Eye (tissue), 1 donor: ENCODE measurements at regions not wholly inside any gene's neighbourhood (a gene's known extent, or its start where the extent isn't known, plus 50 kb on each side); places are given as distances from the start of the nearest gene placed in this dataset.
"Not testable (repeated sequence)": the region's sequence is repeated elsewhere in the genome, so short reads cannot be mapped to it uniquely, and the experiment has no call there.

Experiments
- DNase-seq: peaks from one replicate; pipeline ENCODE4 v3.0.0-alpha.2; 2015

DNA sequence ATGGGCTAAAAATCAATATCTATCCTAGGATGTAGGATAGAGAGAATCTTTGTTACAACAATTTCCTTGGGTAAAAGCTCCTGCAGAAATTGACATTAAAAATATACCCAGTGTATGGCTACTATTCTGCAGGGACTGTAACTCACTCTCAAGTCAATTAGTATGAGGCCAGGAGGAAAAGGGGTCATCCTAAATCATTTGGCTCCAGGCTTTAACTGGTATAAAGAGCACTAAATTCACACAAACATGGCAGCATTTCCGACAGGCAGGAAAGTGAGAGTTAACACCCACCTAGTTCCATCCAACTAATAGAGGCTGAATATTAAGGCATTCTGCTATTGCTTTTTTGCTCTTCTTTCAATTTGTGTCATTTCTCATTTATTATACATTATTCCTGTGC lies 218.6 kb upstream of the C1orf87 start:
- no peak for DNase-seq

DNA sequence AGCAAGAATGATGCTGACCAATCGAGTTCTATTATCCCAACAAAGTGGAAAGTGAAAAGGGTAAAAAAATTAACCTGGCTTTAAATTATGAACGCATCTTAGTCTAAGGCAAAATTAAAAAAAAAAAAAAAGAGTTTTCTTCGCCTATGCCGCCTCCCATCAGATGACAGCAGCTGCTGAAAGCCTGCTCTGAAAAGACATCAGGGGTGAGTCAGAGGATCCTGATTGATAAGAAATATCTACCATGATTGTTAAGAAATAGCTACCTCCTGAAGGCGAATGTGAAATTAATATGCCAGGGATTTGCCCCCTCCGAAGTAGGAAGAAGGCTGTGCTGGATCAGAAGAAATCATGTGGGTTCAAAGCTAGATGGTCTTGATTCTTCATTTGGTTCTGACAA lies 216.8 kb upstream of the C1orf87 start:
- DNase-seq, result no peak

DNA sequence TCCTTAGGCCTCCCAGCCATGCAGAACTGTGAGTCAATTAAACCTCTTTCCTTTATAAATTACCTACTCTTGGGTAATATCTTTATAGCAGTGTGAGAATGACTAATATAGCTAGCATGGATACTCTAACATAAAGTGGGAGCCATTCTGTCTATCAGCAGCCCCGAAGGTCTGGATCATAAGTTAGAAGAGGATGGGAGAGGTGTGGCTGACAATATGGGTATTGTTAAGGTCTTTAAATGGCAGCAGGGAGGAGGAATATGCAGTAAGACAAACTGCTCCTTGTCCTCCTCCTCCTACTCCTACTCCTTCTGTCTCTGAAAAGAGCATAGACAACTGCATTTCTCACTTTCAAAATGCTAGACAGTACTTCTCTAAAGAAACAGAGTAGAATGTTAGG lies 214.0 kb upstream of the C1orf87 start:
- DNase-seq, result no peak

DNA sequence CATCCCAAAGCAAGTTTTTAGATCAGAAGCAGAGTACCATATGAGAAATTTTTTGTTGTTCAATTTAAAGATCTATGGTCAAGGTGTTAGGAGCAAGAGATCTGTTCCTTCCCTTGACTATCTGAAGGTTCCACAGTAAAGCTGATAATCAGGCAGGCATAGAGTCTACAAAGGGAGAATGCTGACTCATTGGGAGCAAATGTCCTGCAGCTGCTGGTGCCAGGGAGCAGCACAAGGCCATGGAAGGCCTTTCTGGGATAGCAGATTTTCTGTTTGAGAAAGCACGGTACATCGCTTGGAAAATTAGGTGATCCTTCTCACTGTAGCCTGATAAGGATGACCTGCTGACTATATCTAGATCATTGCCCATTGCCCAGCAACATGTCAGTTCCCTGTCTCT lies 210.1 kb upstream of the C1orf87 start:
- DNase-seq, result no peak

DNA sequence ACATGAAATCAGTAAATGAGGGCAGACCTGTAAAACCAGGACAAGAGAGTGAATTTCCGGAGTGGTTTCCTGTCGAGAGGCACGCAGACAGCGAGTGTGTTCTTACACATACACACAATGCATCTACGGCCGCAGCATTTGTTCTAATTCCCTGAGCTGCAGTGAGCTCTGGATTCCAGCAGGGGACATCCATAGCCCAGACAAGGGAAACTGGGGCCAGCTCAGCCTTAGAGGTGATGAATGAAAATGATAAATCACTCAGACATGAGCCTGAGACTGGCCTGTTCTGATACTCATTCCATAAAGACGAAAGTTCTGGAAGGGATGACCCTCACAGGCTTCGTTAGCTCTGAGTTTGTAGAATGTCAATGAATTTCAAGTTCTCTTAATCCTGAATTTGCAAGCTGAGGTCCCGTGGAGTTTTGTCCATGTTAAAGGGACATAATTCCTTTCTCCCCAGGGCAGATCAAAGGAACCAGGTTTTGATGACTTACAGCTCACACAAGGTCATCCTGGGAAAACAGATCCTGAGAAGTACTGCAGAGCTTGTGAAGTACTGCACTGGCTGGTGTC lies 207.9 kb upstream of the C1orf87 start:
- DNase-seq, result peak; percentile 93

DNA sequence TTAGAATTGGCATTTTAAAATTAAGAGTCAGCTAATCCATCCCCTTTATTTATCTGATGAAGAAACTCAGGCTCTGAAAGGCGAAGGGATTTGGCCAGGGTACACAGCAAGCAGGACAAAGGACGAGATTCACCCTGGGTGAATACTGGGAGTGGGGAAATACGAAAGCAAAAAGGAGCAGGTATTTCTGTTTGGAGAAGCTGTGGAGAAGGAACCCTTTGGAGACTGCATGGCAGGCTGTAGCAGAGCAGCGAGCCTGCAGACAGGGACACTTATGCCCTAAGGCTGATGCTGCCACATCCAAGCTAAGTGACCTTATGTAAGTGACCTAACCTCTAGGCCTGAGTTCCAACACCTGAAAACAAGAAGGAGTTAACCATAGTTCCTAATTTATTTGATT lies 207.2 kb upstream of the C1orf87 start:
- DNase-seq, result no peak

DNA sequence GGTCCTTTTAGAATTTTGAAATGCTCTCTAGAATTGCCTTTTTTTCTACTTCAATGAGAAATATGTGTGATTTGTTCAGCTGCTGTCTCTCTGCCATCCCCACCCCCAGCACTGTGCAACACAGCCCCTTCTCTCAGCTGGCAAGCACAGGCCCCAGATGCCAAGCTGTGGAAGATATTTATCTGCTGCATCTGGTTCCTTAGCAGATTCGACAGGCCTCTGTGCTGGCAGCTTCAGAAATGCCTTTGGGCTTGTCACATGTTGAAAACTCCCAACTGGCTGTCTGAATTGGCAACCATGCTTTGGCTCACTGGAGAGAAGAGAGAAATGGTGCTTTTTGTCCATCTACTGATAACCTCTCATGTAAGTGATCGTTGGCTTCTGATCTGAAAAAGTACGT lies 206.7 kb upstream of the C1orf87 start:
- DNase-seq, result peak; percentile 55

DNA sequence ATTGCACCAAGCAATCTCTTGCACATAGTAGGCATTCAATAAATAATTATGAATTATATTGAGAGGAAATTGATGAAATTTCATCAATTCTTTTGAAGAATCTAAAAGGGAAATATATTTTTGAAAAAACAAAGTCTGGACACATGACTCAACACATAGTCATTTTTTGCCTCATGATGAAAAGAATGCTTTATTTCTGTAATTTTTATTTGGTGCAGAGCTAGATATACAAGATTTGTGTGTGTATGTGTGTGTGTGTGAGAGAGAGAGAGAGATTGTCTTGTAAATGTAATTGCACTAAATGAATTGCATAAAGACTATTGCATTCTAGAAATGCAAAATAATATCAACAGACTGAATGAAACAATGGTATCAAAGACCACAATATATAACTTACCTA lies 206.2 kb upstream of the C1orf87 start:
- no peak for DNase-seq

DNA sequence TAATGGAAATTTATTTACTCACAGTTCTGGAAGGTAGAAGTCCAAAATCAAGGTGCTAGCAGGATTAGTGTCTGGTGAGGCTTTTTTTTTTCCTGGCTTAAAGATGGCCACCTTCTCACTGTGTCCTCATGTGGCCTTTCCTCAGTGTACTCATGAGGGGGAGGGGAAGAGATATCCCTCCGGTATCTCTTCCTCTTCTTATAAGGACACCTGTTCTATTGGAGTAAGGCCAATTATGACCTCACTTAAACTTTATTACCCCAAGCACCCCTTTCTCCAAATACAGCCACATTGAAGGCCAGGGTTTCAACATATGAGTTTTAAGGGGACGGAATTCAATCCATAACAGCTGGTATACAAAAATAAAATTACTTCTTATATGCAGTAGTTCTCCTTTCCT lies 203.7 kb upstream of the C1orf87 start:
- no peak for DNase-seq

DNA sequence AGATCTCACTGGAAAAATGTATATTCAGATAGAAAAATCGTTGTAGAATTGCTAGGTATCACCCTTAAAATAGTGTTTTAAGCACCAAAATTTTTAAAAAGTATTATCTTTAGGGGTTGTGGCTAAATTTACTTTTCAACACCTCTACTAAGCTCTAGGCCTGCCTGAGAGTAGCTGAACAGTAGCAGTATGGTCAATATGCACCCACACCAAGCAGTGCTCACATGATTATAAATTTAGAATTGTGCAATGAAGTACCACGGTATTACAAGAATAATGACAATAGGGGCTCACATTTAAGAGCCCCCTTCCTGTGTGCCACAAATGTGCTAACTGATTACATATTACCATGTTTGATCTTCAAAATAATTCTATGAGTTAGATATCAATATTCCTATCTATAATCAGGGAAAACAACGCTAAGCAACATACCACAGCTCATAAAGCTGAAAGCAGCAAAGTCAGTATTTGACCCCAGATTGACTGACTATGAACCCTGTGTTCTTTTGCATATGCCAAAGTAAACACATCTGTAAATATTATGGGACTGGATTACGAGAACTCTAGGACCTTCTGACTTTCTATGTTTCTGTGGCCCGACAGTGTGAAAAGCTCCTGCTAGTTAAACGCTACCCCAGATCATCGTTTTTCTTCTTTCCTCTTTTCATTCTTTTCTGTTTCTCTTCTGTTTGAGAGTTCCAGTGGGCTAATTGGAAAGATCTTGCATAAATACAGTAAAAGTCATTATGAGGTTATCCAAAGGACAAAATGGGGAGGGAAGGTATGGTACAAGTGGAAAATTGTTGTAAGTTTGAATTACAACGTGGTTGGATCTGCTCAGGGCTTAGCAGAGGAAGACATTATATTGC lies 201.1 kb upstream of the C1orf87 start:
- DNase-seq, result peak; percentile 23

DNA sequence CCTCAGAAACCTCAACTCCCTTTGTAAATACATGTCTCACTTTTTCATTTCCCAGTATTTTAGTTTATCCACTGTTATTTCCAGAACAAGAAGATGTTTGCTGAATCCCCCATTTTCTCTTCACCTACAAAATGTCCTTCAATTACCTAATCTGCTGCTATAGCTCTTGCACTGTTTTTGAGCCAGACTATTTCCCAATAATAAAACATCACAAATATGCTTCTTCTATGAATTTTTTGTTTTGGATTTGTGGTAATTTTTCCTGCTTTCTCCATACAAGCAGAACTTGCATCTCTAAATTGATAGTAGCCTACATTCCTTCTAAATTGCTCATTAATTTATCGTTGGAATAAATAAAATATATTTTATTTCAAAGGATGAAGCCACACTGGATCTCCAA lies 199.6 kb upstream of the C1orf87 start:
- no peak for DNase-seq

DNA sequence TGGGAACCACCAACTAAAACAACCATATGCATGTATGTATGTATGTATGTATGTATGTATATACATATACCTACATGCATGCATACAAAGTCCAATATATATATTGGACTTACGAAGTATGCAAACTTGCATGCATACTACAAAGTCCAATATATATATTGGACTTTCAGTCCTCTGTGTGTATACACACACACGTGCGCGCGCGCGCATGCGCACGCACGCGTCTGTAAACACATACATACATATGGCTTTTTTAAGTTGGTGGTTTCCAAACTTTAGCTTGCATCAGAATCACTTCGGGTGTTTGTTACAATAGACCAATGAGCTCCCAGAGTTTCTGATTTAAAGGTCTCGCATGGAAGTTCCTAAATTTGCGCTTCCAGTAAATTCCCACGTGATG lies 197.5 kb upstream of the C1orf87 start:
- DNase-seq, result no peak

DNA sequence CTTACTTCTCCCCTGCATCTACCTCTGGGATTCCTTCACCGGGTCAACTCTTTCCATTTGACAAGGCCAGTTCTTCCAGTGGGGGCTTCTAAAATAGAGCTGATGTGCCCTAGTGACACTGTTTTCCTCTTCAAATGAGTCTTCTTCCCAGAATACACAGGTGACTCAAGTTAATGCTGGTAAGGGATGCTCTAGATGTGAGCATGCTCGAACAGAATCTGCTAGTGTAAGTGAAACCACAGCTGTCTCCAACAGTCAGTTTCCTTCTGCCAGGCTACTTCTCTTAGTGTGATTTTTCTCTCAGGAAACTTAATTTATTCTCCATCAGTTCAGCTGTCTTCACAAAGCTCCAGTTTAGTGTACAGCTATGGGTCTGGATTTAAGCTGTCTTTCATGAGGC lies 194.9 kb upstream of the C1orf87 start:
- DNase-seq, result no peak

DNA sequence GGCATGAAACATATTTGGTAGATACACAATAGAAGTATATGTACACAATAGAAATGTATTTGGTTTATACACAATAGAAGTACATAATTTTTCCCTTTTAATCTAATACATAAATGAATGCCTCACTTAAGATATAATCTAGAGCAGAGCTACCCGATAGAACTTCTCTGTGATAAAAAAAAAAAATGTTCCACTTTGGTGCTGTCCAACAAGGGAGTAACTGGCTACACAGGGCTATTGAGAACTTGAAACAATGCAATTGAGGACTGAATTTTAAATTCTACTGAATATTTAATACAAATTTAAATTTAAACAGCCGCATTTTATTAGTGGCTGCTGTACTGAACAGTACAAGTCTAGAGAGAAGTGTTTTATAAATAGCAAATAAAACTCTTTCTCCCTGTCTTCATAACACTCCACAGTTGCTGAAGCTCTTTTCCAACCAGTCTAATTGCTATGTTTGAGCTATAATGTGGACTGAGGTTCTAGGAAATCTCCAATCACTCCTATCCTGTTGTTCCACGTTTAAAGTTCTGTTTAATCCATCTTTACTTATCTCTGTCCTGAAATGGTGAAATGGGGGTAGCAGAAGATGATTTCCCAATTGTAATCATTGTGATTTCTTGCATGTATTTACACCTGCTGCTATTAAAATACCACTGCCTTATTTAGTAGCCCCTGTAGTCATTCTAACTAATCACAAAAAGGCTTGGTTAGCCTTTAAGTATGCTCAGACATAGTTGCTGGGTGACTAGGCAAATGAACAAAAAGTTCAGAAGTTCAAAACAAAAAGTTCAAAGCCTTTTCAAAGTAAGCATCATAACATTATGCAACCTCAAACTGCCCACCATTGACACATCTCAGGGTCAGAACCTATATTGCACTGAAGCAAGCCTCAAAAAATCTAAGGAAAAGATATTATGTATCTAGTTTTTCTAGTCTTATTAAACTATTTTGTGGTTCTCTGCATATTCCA lies 192.3 kb upstream of the C1orf87 start:
- DNase-seq, result no peak

DNA sequence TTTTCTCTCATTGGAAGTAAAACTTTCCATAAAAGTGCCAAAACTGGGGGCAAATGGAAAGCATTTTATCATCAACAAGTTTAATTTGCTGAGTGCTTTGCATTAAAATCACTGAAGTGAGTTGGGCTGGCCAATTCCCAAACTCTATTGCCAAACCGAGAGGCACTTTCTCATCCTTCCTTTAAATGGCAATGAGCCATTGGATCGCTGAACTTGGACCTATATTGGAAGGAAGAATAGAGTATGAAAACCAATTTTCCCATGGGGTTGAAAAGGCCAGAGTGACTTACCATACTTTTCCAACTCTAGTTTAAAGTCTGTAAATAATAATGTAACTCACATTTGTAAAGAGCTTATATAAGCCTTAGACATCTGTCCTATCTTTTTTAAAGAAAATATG lies 189.1 kb upstream of the C1orf87 start:
- DNase-seq, result no peak

DNA sequence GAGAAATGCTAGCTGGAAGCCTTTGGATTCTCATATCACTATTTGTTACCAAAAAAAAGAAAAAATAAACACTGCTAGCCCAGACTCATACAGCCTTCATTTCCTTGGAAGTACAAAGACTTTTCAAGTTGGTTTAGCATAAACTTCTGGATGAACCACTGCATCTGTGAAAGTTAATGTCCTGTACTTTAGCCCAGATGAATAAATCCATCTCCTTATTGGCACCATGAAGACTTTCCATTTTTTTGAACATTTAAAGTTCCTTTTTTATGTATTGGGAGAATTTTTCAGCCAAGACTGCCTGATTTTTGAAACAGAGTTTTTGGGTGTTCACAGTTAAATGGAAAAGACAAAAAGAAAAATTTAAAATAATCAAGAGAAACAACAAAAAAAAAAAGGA lies 184.0 kb upstream of the C1orf87 start:
- DNase-seq, result no peak

DNA sequence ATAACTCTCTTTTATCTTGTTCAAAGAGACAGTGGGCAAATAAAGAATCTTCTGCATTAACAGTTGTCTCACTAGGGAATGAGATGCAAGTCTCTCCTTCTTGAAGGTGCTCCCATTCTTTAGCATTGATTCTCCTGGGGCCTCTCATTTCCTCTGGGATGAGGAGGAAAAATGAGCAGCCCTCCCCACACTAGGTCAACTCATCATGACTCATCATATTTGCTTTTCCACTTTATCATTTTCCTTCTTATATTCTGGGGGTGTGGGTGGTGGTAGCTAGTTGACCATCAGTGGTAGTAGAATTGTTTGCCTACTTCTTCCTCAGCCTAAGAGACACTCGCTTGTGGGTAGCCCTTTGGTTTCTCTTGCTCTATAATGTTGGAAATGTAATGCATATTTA lies 182.0 kb upstream of the C1orf87 start:
- no peak for DNase-seq

DNA sequence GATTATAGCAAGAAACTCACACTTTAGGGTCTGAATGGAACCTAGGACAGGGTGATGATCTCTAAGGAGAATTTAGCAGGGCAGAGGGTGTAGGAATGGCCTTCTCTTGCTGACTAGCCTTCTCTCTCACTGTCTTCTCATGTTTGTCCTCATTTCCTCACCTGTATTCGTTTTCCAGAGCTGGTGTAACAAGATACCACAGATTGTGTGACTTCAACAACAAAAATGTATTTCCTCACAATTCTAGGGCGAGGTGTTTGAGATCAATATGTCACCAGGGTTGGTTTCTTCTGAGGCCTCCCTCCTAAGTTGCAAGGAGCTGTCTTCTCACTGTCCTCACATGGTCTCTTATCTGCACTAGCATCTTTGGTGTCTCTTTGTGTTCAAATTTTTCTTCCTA lies 177.9 kb upstream of the C1orf87 start:
- no peak for DNase-seq

DNA sequence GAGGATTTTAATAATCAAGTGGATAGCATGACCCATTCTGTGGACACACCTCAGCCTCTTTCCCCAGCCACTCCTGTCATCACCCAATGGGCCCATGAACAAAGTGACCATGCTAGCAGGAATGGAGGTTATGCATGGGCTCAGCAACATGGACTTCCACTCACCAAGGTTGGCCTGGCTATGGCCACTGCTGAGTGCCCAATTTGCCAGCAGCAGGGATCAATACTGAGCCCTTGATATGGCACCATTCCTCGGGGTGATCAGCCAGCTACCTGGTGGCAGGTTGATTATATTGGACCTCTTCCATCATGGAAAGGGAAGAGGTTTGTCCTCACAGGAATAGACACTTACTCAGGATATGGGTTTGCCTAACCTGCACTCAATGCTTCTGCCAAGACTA lies 173.9 kb upstream of the C1orf87 start:
- DNase-seq, result not testable (repeated sequence)

DNA sequence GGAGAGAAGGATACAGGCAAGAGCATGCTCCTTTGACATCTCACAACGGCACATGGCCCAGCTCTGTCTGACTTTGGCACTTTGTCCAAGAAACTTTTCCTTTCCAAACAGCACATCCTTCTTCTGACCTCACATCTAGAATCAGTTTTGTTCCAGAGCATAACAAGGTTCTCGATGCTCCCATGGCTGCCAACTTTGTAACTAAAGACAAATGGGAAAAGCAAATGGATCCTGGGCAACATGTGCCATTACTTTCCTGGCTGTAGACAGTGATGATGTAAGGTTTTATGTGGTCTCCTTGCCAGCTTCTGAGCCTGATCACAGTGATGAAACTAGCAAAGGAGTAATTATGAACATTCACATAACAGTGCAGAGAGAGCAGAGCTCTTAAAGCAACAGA lies 171.8 kb upstream of the C1orf87 start:
- DNase-seq, result no peak

DNA sequence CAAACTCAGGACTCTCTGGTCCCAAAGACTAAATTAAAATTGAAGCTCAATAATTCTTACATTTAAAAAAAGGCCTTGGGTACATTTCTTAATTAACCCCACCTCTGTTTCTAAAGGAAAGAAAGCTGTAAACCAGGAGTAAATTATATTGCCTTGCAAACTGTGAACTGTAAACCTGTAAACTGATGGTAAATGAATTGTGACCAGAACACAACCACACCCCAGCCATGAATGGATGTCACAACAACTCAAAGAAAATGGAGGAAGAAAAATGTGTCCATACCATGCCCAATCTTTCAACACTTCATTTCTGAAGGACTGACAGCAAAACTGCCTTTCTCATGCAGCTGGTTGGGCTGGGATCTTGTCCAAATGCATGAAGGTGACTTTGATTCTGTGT lies 171.3 kb upstream of the C1orf87 start:
- no peak for DNase-seq

DNA sequence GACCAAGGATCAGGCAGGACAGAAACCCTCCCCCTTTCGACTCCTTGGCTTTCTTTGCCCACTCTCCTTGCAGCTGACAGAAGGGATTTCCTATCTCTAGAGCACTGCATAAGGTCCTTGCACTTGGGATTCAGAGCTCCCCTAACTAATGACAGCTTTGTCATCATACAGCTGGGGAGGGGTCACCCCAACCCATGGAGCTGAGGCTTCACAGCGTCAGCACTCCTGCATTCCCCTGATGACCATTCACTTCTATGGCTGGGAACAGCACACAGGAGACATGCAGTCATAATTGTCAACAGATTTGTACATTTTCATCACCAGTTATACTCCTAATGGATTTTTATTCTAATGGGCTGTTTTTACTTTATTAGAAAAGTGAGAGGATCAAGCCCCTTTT lies 161.7 kb upstream of the C1orf87 start:
- peak; percentile 1 for DNase-seq

DNA sequence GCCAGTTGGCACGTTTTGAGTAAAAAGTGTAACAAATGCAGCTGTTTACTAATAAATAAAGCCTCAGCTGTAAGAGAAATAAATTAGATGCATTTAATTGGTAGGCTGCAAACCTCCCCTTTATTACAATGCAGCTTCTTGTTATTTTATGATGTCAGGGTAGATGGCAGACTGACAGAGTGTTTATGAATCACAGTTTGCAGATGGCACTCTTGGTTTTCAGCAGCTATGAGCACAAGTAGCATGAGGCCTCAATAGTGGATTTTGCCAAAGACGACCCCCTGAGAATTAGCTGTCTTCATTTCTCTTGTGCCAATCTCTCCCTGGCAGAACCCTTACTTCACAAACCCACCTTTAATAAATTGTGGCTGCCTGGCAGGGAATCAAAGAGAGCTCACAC lies 161.2 kb upstream of the C1orf87 start:
- DNase-seq, result no peak

DNA sequence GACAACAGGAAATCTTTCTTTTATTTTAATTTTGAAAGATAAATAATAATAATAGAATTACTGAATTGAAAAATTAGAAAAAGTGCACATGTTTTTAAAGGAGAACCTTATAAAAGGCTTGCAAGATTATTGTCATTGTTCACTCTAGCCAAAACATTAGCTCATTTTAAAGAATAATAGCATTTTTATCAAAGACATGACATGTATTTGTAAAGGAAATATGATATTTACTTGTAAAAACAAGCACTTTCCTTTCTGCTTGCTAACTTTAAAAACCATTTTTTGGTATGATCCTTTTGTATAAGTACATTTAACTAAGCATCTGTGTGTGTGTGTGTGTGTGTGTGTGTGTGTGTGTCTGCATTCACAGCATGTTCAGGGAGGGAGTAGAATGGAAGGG lies 156.3 kb upstream of the C1orf87 start:
- DNase-seq, result no peak
